ENCODE measurements at regions not wholly inside any gene's neighbourhood (a gene's known extent, or its start where the extent isn't known, plus 50 kb on each side); places are given as distances from the start of the nearest gene placed in this dataset.

DNA sequence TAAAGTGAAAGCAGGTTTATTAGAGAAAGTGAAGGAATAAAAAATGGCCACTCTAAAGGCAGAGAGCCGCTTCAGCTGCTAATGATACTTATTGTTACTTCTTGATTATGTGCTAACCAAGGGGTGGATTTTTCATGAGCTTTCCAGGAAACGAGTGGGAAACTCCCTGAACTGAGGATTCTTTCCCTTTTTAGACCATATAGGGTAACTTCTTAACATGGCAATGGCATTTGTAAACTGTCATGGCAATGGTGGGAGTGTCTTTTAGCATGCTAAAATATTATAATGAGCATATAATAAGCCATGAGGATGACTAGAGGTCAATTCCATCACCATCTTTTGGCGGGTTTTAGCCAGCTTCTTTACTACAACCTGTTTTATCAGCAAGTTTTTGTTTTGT lies 890.0 kb downstream of the UQCRFS1 start:
- TF ChIP-seq, protein P1, sequence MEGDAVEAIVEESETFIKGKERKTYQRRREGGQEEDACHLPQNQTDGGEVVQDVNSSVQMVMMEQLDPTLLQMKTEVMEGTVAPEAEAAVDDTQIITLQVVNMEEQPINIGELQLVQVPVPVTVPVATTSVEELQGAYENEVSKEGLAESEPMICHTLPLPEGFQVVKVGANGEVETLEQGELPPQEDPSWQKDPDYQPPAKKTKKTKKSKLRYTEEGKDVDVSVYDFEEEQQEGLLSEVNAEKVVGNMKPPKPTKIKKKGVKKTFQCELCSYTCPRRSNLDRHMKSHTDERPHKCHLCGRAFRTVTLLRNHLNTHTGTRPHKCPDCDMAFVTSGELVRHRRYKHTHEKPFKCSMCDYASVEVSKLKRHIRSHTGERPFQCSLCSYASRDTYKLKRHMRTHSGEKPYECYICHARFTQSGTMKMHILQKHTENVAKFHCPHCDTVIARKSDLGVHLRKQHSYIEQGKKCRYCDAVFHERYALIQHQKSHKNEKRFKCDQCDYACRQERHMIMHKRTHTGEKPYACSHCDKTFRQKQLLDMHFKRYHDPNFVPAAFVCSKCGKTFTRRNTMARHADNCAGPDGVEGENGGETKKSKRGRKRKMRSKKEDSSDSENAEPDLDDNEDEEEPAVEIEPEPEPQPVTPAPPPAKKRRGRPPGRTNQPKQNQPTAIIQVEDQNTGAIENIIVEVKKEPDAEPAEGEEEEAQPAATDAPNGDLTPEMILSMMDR (conservative IDR thresholded peaks at IDR 0.05; ENCODE audit: low read depth, low read length) = no peak
- TF ChIP-seq EZH2 (IDR thresholded peaks at IDR 0.05; ENCODE audit: borderline replicate concordance, low read depth, low read length, poor library complexity, severe bottlenecking) = no peak
